Muscle of back (tissue), 3 donors: ENCODE measurements at regions not wholly inside any gene's neighbourhood (a gene's known extent, or its start where the extent isn't known, plus 50 kb on each side); places are given as distances from the start of the nearest gene placed in this dataset.

ENCODE experiments used
- DNase-seq, 3 donors: peaks; one replicate each; pipeline versions ENCODE4 v3.0.0 to v3.0.0-alpha.2; 2013

DNA sequence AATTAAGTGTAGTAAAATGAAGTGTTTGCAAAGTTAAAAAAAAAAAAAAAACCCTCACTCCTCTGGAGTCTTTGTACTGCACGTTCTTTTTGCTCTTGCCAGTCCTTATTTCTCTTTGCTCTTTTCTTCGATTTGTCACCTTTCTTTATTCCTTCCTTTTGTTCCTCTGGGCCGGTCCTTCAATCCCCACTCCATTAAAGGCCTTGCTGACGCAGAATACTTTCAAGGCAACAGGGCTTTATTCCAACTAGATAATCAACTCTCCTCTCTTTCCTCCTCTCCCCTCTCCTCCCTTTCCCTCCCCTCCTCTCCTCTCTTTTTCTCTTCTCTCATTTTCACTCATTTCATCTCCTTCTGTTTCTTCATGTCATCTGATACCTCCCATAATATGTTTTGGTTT, 138.2 kb upstream of the NTM start:
- no peak for DNase-seq

DNA sequence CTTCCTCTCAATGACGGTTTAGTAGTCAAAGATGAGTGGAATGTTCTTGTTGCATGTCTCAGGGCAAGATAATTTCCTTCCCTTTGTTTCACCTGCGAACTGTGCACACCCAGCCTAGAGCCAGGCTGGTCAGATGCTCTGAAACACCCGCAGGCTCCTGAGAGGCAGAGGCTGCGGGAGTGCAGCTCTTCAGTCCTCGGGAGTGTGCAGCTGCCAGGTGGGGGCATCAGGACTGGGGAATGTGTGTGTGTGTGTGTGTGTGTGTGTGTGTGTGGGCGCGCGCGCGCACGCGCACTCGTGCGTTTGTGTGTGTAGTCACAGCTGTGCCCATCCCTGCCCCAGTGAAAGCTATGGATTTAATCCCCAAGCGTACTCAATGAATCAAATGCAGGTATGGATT, 136.2 kb upstream of the NTM start:
- DNase-seq, result no peak

DNA sequence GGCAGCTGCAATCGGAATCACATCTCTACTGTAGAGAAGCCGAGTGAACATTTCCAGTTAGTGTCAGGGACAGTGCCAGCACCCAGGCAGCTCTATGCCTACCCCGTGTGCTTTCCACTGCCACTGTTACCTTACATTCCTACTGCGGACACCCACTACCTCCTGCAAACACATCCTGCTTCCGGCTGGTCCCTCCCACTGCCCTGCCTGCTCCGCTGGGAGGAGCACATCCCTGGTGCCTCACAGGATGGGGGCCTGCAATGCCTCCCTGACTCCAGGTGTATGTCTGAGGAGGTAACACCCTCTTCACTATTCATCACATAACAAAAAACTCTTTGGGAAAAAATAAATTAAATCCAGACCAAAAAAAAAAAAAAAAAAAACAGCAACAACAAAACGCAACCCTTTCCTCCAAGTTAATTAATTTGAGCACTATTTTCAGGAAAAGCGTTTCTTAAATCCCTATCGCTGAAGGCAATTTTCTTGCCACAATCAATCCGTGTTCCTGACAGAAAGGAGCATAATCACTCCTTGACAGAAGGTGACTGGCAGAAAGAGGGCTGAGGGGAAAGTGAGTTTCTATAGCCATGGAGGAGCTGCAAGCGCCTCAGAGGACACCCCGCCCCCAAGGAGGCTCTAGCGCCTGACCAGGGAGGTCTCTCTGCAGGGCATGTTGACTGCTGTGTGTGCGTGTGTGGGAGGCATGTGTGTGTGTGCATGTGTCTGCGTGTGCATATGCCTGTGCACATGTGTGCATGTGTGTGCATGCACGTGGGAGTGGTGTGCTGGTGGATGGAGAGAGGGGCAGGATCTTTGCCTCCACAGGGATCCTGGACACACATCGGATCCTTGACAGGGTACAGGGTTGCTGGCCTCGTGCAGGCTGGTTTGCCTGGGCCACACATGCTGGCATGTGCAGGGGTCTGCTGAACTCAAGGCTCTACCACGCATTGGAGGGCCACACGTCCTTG, 134.8 kb upstream of the NTM start:
- no peak for DNase-seq

DNA sequence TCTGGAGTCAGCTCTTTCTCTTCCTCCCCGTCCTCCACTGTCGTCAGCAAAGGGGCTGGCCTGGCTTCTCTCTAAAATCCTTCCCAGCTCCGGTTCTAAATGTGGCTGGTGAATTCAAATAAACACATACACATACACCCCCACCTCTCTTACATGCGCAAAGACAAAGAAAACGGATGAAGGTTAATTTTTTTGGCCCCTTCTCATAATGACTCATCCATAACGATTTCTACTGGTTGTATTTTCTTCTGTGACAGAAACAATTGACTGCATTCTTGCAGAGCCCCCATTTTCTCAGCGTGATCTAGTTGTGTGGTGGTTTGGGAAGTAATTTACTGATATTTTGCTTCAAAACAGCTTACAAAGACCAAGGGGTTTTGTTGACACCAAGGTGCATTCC, 130.0 kb upstream of the NTM start:
- no peak for DNase-seq

DNA sequence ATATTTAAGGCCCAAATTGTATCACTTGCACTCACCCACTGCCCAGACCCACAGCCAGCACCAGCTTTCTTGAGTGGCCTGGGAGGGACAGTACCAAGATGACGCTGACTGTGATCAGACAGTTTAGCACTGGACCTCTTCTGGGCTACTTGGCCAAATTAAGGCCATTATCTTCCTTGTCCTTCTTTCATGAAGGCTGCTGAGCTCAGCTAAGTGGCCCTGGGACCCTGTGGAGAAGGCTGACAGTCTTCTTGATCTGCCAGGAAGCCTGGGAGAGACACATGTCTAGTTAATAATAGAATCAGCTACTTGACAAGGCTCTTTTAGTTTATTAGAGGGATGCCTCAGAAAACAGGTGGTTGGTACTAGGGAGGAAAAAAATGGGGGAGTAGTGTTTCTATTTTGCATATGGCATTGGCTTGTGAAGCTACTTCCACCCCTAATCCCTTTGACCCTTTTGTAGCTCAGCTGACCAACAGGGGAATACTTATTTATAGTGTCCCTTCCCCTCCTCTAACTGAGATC, 127.9 kb upstream of the NTM start:
- DNase-seq, result peak in 2 of 3 donors; percentile 22 to 50

DNA sequence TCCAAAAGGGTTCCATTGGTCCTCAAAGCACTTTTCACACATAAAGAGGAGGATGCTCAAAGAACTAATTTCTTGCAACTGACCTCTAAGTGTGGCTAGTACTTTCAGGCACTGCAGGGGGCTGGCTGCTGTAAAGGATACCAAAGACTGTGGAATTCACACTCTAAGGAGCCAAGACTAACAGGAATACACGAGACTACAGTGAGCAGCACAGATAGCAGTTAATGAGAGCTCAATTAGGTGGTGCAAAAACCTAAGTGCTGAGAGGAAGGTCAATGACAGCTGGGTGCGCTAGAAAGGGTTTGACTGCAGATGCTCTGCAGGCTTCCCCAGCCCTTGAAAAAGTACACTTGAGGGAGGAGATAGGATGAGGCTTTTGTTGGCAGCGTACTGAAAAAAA, 124.3 kb upstream of the NTM start:
- no peak for DNase-seq

DNA sequence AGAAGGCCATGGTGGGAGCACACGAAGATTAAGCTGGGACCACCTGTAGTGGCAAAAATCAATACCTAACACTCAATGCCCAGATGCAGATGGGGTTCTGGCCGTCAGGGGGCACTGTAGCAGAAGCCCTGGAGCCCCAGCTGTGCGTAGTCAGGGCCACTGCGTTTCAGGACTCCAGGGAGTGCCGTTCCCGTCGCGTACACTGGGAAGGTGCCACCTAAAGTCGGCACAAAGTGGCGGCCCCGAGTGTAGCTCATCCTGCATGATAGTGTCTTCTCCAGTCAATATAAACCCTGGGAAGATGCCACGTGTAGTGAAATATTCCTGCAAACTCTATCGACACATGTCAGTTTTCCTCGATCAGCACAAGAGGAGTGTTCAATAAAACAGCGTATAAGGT, 123.8 kb upstream of the NTM start:
- DNase-seq, result no peak

DNA sequence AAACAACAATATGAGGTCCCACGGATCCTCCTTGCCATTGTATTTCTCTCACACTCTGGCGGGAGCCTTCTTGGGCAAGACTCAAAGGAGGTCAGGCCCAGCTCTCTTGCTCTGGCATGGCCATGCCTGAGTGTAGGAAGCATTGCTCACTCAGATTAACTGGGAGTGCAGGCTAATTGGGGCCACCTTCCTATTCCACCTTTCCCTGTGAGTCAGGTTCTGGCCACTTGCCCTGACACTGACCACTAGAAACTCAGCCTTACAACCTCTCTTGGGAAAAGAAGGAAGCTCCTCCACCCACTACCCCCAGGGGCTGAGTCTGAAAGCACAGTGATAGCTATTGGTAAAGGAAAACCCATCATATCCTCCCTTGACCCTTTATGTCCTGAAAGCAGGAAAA, 121.8 kb upstream of the NTM start:
- no peak for DNase-seq

DNA sequence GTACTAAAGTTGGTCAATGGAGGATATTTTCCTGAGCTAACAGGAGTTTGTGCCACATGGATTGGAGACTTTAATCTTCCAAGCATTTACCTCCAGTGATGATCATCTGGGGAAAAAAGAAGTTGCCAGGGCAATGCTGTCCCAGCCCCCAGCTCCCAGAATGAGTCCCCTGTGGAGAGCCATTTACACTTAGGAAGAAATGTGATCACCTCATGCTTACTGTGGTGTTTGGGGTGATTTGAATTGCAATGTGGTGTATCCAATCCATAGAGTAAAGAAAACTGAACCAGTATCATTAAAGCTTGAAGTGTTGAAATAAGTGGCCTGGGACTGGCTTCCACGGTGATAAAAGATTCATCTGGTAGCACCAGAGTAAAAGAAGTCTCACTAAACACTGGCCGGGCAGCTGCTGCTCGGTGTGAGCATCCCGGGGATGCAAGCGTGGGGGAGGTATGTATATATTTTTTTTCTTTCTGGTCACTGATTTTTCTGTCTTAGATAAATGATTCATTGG, 117.2 kb upstream of the NTM start:
- no peak for DNase-seq

DNA sequence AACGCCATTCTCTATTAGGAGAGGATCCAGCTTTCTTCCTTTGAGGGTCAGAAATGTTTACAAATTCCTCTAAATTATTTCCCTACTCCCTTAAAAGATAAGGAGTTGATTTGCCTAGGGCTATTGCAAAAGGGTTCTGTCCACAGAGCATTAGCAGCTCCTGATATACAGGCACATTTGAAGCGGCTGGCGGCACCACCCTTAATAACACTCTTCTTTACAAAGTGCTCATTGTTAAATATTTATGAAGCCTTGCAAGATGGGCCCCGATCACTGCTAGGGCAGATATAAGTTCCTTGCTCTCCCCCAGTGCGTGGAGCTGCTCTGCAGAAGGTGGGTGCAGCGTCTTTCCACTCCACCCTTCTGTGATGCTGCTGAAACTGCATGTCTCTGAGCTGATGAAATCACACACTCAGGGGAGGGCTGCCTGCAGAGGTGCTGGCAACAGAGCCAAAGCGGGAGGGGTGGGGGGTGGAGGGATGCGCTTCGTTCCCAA, 116.7 kb upstream of the NTM start:
- peak in 2 of 3 donors; percentile 31 to 63 for DNase-seq

DNA sequence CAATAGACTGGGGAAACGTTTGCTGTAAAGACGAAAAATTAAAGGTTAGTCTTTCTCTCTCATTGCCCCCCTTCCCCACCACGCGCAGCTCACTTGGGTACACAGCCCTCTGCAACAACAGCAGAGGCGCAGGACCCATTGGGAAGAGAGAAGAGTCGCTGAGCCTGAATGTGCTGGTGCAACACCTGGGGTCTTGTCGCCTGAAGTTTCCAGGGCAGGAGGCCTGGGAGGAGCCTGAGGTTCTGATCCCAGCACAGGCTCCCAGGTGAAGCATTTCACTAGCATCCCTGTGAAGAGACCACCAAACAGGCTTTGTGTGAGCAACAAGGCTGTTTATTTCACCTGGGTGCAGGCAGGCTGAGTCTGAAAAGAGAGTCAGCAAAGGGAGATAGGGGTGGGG, 116.2 kb upstream of the NTM start:
- no peak for DNase-seq

DNA sequence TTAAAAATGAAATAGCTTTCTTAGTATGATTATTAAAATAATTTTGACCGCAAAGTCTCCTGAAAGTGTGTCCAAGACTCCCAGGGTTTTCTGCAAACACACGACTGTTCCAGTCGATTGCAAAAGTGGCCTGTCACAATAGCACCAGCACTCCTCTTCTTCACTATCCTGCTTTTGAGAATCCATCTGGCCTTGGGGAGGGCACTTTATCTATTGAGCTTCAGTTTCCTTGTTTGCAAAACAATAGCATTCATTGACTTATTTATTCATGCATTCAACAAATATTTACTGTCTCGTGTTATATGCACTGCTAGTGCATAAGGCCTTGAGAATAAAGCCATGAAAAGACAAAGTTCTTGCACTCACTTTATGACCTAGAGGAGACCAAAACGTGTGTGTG, 96.2 kb upstream of the NTM start:
- DNase-seq, result no peak

DNA sequence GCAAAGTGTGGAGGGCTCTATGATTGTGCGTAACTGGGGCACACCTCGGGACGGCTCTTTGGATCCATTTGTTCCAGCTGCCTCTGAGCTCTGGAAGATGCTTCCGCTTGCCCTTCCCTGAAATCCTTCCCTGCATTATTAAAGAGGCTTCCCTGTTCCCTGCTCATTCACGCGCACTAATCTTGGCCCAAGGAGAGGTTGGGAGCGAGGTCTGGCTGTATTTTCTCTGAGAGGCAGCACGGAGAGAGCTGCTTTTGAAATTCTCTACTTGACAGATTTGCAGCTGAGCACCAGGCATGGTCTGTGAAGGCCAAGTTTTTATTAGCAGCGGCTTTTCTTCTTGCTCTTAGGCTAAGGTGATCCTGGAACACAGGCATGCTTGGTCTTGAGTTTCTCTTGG, 94.8 kb upstream of the NTM start:
- DNase-seq, result no peak

DNA sequence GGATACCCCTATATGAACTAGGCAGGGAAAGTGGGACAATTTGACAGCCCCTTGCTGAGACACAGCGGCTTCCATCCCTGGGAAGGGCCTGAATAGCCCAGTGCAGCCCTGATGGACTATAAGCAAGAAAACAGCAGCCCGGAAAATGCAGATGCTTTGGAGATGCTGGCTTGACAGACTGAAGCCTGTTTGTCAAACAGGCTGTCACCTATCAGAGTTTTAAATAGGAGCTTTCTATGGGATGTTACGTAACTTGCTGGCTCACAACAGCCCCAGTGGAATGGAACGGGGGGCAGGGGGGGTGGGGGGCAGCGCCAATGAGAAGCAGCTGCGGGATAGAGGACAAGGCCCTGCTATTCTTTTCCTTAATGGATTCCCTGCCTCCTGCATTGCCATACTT, 91.9 kb upstream of the NTM start:
- DNase-seq, result no peak

DNA sequence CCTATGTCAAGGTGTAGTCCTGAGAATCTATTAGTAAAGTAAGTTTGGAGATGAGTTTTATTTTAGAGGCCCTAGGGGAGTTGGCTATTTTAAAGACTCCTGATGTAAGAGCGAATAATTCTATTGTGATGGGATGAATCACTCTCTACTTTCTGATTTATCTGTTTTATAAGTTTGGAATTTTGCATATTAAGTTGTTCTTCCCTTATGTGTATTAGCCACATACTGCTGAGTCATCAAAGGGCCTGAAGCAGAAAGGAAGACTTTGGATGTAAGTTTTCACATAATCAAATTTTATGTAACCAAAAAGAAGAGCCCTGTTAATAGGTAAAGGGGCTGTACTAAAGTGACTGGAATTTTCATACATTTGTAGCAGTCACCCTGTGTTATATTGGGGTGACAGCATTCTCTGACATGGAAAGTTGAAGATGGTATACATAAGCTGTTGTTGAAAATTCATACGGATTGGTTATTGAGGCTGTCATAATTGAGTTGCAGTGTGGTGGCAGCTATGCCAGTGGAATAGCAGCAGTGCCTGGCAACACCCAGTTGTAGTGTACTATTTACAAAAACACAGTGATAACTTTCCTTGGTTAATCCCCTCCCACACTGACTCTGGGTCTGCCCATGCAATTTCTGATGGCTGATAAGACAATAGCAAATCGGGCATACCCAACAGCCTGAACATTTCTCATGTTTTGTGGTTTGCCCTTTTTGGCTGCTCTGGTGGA, 90.6 kb upstream of the NTM start:
- peak in 1 of 3 donors; percentile 23 for DNase-seq

DNA sequence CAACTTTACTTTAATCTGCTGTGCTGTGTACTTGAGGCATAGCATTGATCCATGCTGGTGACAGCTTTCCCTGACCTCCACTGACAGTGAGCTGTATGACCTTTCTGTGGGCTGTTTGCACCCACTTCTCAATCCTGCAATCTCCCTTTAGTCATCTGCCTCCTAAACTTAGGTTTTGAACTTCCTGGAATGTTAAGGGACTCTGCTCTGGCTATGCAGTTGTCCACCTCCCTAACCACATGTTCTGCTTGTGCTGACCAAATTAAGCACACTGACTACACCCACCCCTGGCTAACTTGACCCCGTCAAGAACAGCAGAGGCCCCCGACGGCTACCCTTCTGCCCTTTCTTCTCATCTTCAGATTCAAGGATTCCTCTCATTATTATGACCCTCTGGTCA, 89.1 kb upstream of the NTM start:
- DNase-seq, result no peak

DNA sequence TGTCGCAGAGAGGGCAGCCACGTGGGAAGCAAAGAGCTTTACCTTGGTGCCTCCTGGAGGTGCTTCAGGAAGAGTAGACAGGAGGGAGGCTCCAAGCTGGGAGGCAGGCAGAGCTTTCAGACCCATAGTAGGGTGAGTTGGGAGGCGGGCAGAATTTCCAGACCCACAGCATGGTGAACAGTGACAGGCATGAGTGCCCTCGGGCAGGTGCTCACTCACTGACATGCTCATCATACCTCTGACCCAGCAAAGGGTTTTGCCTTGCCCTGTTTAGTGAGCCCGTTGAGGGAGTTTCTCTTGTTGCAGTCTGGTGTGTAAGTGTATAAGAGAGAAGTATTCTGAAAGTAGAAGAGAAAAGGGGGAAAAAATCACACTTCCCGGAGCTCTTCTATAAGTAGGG, 86.4 kb upstream of the NTM start:
- DNase-seq, result no peak

DNA sequence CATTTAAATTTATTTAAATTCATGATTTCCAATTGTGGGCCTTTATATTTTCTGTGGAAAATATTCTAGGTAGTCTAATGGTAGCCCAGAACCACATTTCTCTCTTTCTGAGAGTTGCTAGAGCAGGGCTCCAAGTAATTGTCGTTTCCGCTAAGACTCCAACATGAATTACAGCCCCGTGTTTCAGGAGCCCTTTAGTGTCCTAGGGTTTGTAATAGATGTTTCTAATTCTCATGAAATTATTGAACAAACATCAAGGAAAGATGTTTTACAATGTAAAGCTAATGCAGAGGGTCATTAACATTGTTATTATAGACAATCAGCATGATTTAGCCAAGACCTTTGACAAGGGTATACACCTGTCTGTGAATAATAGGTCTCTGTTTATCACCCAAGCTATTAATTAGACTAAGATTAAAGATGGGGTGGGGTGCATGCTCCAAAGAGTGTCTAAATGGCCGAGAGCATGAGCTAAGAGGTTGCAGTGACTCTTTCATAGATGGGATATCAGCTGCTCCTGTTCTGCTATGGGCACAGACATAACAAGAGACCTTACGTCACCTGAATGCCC, 81.8 kb upstream of the NTM start:
- no peak for DNase-seq

DNA sequence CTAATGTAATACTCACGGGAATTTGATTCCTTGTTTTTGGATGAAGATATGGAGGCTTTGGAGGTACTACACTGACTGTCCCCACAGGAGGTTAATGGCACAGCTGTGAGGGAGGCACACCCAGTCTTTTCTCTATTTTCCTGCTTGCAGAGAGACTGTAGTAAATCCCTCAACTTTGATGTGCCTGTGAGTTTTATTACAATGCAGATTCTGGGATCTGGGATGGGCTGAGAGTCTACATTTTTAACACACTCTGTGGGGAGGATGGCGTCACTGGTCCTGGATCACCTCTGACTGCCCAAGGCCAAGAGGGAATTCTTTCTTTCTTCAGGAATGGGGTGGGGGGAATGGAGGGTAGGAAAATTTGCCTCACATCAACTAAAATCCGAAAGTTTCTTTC, 80.2 kb upstream of the NTM start:
- DNase-seq, result peak in 2 of 3 donors; percentile 27 to 32

DNA sequence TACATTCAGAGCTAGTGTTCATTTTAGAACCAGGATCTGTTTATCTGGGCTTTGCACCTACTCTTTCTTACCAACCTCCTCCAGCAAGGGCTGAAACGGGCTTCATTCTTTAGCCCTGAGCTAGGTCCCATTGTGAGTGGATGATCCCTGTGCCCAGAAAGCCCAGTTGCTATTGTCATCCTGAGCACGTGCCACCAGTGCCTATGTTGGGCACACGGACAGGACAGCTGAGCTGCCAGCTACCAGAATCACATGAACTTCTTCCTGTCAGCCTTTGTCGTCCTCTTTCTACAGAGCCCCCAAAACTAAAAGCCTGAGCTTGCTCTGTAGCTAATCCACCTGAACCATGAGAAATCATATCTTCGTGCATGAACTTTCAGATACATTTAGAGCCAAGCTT, 74.4 kb upstream of the NTM start:
- DNase-seq, result no peak

DNA sequence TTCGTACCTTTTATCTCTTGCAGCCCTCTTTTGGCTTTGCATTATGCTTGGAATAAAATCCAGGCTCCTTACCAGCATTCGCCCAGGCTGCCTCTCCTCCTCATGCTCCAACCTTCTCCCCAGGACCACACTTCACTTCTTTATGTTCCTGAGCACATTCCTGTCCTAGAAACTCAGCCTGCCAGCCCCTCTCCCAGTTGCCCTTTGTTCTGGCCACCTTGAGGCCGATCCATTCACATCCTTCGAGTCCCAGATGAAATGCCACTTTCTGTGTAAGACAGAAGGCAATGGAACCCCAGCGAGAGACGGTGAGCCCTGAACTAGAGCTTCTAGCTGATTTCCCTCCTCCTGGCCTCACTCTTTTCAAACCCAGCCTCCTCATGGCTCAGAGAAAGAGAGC, 73.0 kb upstream of the NTM start:
- DNase-seq, result no peak
